Vagina (tissue), 2 donors: ENCODE measurements at regions not wholly inside any gene's neighbourhood (a gene's known extent, or its start where the extent isn't known, plus 50 kb on each side); places are given as distances from the start of the nearest gene placed in this dataset.

ENCODE experiments used
- CTCF ChIP-seq, 3 experiments: fragments of 450-650 bp in 2 of 3; fragments of 200-600 bp in 1 of 3; sonication (generic) in 1 of 3; IDR thresholded peaks; one replicate each; pipeline ENCODE4 v1.5.1; 2017 to 2019; ENCODE audit warnings: antibody characterized with exemption in 3 of 3, mild to moderate bottlenecking in 2 of 3, moderate library complexity in 2 of 3
- POLR2A ChIP-seq, 2 donors: fragments of 450-650 bp; IDR thresholded peaks; one replicate each; pipeline ENCODE4 v1.6.1; 2017; ENCODE audit warnings: antibody characterized with exemption in 2 of 2, mild to moderate bottlenecking in 2 of 2, moderate library complexity in 2 of 2

DNA sequence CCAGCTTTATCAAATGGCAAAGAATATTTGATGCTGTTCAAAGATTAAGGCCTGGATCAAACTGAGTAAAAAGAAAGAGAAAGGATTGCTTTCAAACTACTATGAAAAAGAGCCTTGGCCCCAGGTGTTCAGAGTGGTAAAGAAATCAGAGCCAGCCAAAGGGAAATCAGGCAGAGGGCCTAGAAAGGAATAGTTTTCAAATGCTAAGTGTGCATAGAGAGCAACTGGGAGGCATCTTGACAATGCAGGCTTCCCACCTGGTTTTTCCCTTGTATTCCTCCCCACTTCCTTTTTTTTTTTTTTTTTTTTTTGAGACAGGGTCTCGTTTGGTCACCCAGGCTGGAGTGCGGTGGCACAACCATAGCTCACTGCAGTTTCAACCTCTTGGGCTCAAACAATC, 340.2 kb upstream of the ADAMTS9 start:
- TF ChIP-seq CTCF (IDR thresholded peaks at IDR 0.05) (no peak), POLR2A (IDR thresholded peaks at IDR 0.05) (no peak)
